GM13977 (cell line): ENCODE measurements at regions not wholly inside any gene's neighbourhood (a gene's known extent, or its start where the extent isn't known, plus 50 kb on each side); places are given as distances from the start of the nearest gene placed in this dataset.

ENCODE experiments used
- DNase-seq: peaks from one replicate; pipeline ENCODE4 v3.0.0; 2012; ENCODE audit warnings: low spot score
- CTCF ChIP-seq: IDR thresholded peaks from 2 replicates; pipeline ENCODE4 v1.5.1; 2012; ENCODE audit warnings: mild to moderate bottlenecking, control low read depth; ENCODE audit not compliant: insufficient read depth; ENCODE audit errors: extremely low read depth, missing control alignments
- in situ Hi-C: fragments of 300-500 bp; cut with MboI; formaldehyde crosslinking; loops from one replicate; pipeline ENCODE4 v1.12.0; 2022; ENCODE audit warnings: low sequenced_read_pairs, low pct_unique_long_range_greater_than_20kb, mixed read lengths, inconsistent platforms; ENCODE audit not compliant: unreplicated experiment

DNA sequence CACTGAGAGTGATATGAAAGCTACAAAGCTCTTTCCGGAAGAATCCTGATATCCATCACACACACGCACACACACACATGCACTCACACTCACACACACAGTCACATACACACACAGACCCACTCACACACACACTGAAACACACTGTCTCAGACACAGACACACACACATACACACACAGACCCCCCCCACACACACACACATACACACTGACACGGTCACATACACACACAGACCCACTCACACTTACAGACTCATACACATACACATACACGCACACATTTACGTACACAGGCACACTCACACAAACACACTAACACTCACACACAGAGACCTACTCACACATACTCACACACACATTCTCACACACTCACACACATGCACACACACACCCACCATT lies 58.6 kb downstream of the LIG4 start:
- in situ Hi-C loops = loop anchor here (25.0 kb wide), 1 partner anchor 944 kb away; no protein-coding TSS in a partner anchor
- no peak for DNase-seq
- TF ChIP-seq CTCF = no peak

GRCh38 chr13:108155185-108156106 lies 59.9 kb downstream of the LIG4 start:
- DNase-seq = peak; percentile 39
- in situ Hi-C loops = loop anchor here (25.0 kb wide), 1 partner anchor 943 kb away; no protein-coding TSS in a partner anchor
- TF ChIP-seq CTCF = peak; percentile 82

DNA sequence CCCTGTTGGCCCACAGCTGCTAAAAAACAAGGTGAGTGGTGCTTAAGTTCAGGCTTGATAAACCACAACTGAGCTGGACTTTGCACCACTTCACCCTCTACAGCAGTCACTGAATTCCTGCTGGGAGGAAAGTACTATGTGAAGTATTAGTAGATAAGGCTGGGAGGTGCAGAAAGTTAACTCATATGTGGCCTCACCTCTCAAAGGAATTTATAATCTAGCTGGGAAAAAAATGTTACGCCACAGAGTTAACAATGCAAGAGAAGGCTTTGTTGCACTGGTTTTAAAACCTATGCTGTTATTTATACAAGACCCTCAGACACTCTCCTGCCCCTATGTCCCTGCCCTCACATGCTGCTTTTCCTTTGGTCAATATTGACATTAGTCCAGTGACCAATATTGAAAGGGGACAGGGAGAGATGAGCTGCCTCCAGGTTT lies 60.9 kb downstream of the LIG4 start:
- in situ Hi-C loops = loop anchor here (25.0 kb wide), 1 partner anchor 942 kb away; no protein-coding TSS in a partner anchor
- DNase-seq = no peak

GRCh38 chr13:108146642-108147041 lies 68.7 kb downstream of the LIG4 start:
- in situ Hi-C loops = no loop called here
- TF ChIP-seq CTCF = no peak
- DNase-seq = no peak

More for the DNA sequence above, 60.9 kb downstream of the LIG4 start:
- no peak for TF ChIP-seq CTCF

GRCh38 chr13:108142702-108143436 lies 72.5 kb downstream of the LIG4 start:
- no peak for DNase-seq
- in situ Hi-C loops = no loop called here
- TF ChIP-seq CTCF = no peak

GRCh38 chr13:108137176-108137575 lies 78.2 kb downstream of the LIG4 start:
- TF ChIP-seq CTCF = no peak
- DNase-seq = no peak
- in situ Hi-C loops = no loop called here
